HG03159 (cell line): ENCODE measurements at regions not wholly inside any gene's neighbourhood (a gene's known extent, or its start where the extent isn't known, plus 50 kb on each side); places are given as distances from the start of the nearest gene placed in this dataset.
"Not testable (repeated sequence)": the region's sequence is repeated elsewhere in the genome, so short reads cannot be mapped to it uniquely, and the experiment has no call there.

Source experiments
- ATAC-seq: cut with Tn5 transposase; IDR thresholded peaks from one replicate; pipeline ENCODE4 v1.9.1; 2021; ENCODE audit warnings: mild to moderate bottlenecking, moderate library complexity; ENCODE audit not compliant: unreplicated experiment

- peak; percentile 13 for ATAC-seq
These were observed 120.4 kb upstream of the ZNF184 start for GRCh38 chr6:27593200-27593818.

- ATAC-seq = peak; percentile 85
These were observed 119.7 kb upstream of the ZNF184 start for GRCh38 chr6:27592481-27593199.

- no peak for ATAC-seq
These were observed 119.0 kb upstream of the ZNF184 start for GRCh38 chr6:27591699-27592480.

GRCh38 chr6:27585316-27585715 lies 112.4 kb upstream of the ZNF184 start:
- ATAC-seq = not testable (repeated sequence)

- no peak for ATAC-seq
These were observed 111.4 kb upstream of the ZNF184 start for GRCh38 chr6:27584326-27584725.

GRCh38 chr6:27582928-27583725 lies 110.2 kb upstream of the ZNF184 start:
- no peak for ATAC-seq

- no peak for ATAC-seq
These were observed 107.1 kb upstream of the ZNF184 start for GRCh38 chr6:27579973-27580372.

GRCh38 chr6:27577922-27578321 lies 105.0 kb upstream of the ZNF184 start:
- no peak for ATAC-seq

- no peak for ATAC-seq
These were observed 102.9 kb upstream of the ZNF184 start for GRCh38 chr6:27575594-27576361.

GRCh38 chr6:27568226-27568897 lies 95.5 kb upstream of the ZNF184 start:
- ATAC-seq = no peak

GRCh38 chr6:27565839-27566779 lies 93.2 kb upstream of the ZNF184 start:
- ATAC-seq = no peak

- ATAC-seq = no peak
These were observed 89.1 kb upstream of the ZNF184 start for GRCh38 chr6:27562027-27562410.

- no peak for ATAC-seq
These were observed 85.3 kb upstream of the ZNF184 start for GRCh38 chr6:27558028-27558724.

- ATAC-seq = no peak
These were observed 83.5 kb upstream of the ZNF184 start for GRCh38 chr6:27556406-27556805.

- peak; percentile 39 for ATAC-seq
These were observed 80.4 kb upstream of the ZNF184 start for GRCh38 chr6:27553123-27553904.

GRCh38 chr6:27551607-27552006 lies 78.7 kb upstream of the ZNF184 start:
- ATAC-seq = no peak

- no peak for ATAC-seq
These were observed 77.8 kb upstream of the ZNF184 start for GRCh38 chr6:27550692-27551091.
